Keratinocyte (primary cell): ENCODE measurements at regions not wholly inside any gene's neighbourhood (a gene's known extent, or its start where the extent isn't known, plus 50 kb on each side); places are given as distances from the start of the nearest gene placed in this dataset.

Source experiments
- CTCF ChIP-seq, 3 experiments: IDR thresholded peaks in 1 of 3; conservative IDR thresholded peaks in 1 of 3; optimal IDR thresholded peaks in 1 of 3; 2 replicates in 2 of 3; 3 replicates in 1 of 3; pipeline versions ENCODE3 to v1.5.1; 2011; ENCODE audit warnings: low read length in 3 of 3, mild to moderate bottlenecking in 3 of 3, moderate library complexity in 2 of 3, control low read depth in 1 of 3, inconsistent platforms in 1 of 3; ENCODE audit not compliant: insufficient read depth in 2 of 3; ENCODE audit errors: extremely low read depth in 1 of 3
- EZH2 ChIP-seq: IDR thresholded peaks from one replicate; pipeline ENCODE4 v1.6.1; 2012; ENCODE audit warnings: inconsistent platforms, mild to moderate bottlenecking, low read length, moderate library complexity

DNA sequence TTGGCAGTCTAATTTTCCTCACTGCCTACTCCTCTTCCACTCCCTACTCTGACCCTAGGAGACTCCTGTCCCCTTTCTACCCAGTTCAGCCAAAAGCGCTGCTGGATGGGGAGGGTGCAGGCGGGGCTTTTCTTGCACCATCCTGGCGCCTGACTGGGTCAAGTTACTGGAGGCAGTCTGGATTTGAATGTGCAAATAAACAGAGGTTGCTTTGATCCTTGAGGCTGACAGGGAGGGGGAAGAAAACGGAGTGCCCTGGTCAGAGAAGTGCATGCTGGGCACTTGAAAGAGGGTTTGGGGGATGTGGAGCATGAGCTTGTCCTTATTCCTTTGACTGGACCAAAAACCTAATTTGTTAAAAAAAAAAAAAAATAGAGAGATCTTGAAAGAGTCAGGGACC, 76.8 kb upstream of the SOX13 start:
- TF ChIP-seq CTCF (optimal IDR thresholded peaks at IDR 0.05 in 1 of 3, IDR thresholded peaks at IDR 0.05 in 1 of 3, conservative IDR thresholded peaks at IDR 0.05 in 1 of 3; ENCODE audit: extremely low read depth in 1 of 3, insufficient read depth in 2 of 3, low read length in 3 of 3), result no peak
- TF ChIP-seq EZH2, result no peak
